Loucy (cell line): ENCODE measurements at regions not wholly inside any gene's neighbourhood (a gene's known extent, or its start where the extent isn't known, plus 50 kb on each side); places are given as distances from the start of the nearest gene placed in this dataset.

Source experiments
- H2AFZ ChIP-seq: fragments of 200-600 bp; sonication (generic); 2 replicates; pipeline ENCODE4 v1.6.0; 2016; ENCODE audit warnings: antibody characterized with exemption, mild to moderate bottlenecking, low read length, moderate library complexity
- H3F3A ChIP-seq: fragments of 200-600 bp; 2 replicates; pipeline ENCODE4 v1.6.0; 2016; ENCODE audit warnings: antibody characterized with exemption, low read depth, mild to moderate bottlenecking
- H3K27me3 ChIP-seq: fragments of 200-600 bp; sonication (generic); 2 replicates; pipeline ENCODE4 v1.6.1; 2014; ENCODE audit warnings: low read length, mild to moderate bottlenecking; ENCODE audit not compliant: insufficient read depth, poor library complexity, severe bottlenecking
- H3K36me3 ChIP-seq: fragments of 200-600 bp; sonication (generic); 2 replicates; pipeline ENCODE4 v1.6.1; 2016; ENCODE audit warnings: low read length; ENCODE audit not compliant: insufficient read depth
- H3K4me1 ChIP-seq: fragments of 200-600 bp; sonication (generic); 2 replicates; pipeline ENCODE4 v1.5.1; 2014; ENCODE audit warnings: low read length, mild to moderate bottlenecking; ENCODE audit not compliant: insufficient read depth, poor library complexity, severe bottlenecking
- H3K4me2 ChIP-seq: fragments of 200-600 bp; sonication (generic); 2 replicates; pipeline ENCODE4 v1.6.0; 2014; ENCODE audit warnings: antibody characterized with exemption, low read length, low read depth, mild to moderate bottlenecking; ENCODE audit not compliant: poor library complexity, severe bottlenecking
- H3K4me3 ChIP-seq: fragments of 200-600 bp; sonication (generic); 2 replicates; pipeline ENCODE4 v1.5.1; 2014; ENCODE audit warnings: low read length, mild to moderate bottlenecking, mixed read lengths; ENCODE audit not compliant: poor library complexity, severe bottlenecking
- H3K79me2 ChIP-seq: fragments of 200-600 bp; sonication (generic); 2 replicates; pipeline ENCODE4 v1.6.1; 2014; ENCODE audit warnings: low read length; ENCODE audit not compliant: insufficient read depth
- H3K9ac ChIP-seq: fragments of 200-600 bp; sonication (generic); 2 replicates; pipeline ENCODE4 v1.6.0; 2014; ENCODE audit warnings: mild to moderate bottlenecking, low read depth, low read length, moderate library complexity; ENCODE audit not compliant: poor library complexity, severe bottlenecking
- H3K9me2 ChIP-seq: fragments of 200-600 bp; sonication (generic); replicated peaks from 2 replicates; pipeline ENCODE4 v1.6.1; 2016; ENCODE audit warnings: low read depth, low read length, mixed read lengths
- H3K9me3 ChIP-seq: fragments of 200-600 bp; sonication (generic); 2 replicates; pipeline ENCODE4 v1.6.1; 2014; ENCODE audit warnings: mild to moderate bottlenecking, antibody characterized with exemption, low read length, low read depth; ENCODE audit not compliant: insufficient read depth
- H4K20me1 ChIP-seq: fragments of 200-600 bp; sonication (generic); 2 replicates; pipeline ENCODE4 v1.6.0; 2014; ENCODE audit warnings: antibody characterized with exemption, low read length, mild to moderate bottlenecking; ENCODE audit not compliant: insufficient read depth, poor library complexity, severe bottlenecking
- EZH2phosphoT487 ChIP-seq: fragments of 200-600 bp; IDR thresholded peaks from 2 replicates; pipeline ENCODE4 v1.6.1; 2018; ENCODE audit warnings: antibody characterized with exemption, mild to moderate bottlenecking, moderate library complexity, borderline replicate concordance
- TF ChIP-seq, protein P1 (sequence below): fragments of 200-600 bp; sonication (generic); conservative IDR thresholded peaks from 2 replicates; pipeline ENCODE4 v1.5.1; 2014; ENCODE audit warnings: mild to moderate bottlenecking, antibody characterized with exemption, low read length

DNA sequence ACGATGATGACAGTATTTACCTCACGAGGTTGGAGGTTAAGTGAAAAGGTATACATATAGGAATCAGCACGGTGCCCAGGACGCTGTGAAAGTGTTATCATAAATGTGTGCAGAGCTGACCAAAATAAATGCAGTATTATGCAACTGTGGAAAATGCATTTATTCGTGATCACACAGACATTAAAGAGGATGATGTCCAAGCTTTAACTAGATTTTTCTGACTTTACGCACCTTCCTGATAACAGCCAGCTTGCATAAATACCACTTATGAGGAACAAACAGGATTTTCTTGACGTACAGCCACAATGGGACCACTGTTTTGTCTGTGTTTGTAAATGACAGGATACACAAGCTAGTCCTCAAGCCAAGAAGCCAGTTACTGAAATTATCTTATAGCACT, 71.4 kb upstream of the ATP10B start:
- no peak overlapping the region for H3K4me3 ChIP-seq
- no peak overlapping the region for H2AFZ ChIP-seq
- no peaks in the 10 kb centered on the region for H3K9me2 ChIP-seq
- H3K79me2 ChIP-seq: no peaks in the 10 kb centered on the region
- H4K20me1 ChIP-seq: no peaks in the 10 kb centered on the region
- H3K27me3 ChIP-seq: no peaks in the 10 kb centered on the region
- TF ChIP-seq, protein P1, sequence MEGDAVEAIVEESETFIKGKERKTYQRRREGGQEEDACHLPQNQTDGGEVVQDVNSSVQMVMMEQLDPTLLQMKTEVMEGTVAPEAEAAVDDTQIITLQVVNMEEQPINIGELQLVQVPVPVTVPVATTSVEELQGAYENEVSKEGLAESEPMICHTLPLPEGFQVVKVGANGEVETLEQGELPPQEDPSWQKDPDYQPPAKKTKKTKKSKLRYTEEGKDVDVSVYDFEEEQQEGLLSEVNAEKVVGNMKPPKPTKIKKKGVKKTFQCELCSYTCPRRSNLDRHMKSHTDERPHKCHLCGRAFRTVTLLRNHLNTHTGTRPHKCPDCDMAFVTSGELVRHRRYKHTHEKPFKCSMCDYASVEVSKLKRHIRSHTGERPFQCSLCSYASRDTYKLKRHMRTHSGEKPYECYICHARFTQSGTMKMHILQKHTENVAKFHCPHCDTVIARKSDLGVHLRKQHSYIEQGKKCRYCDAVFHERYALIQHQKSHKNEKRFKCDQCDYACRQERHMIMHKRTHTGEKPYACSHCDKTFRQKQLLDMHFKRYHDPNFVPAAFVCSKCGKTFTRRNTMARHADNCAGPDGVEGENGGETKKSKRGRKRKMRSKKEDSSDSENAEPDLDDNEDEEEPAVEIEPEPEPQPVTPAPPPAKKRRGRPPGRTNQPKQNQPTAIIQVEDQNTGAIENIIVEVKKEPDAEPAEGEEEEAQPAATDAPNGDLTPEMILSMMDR: no peak
- no peak for TF ChIP-seq EZH2phosphoT487
- H3K4me1 ChIP-seq: no peaks in the 10 kb centered on the region
- H3K9ac ChIP-seq: no peak overlapping the region
- H3K9me3 ChIP-seq: no peaks in the 10 kb centered on the region
- no peaks in the 10 kb centered on the region for H3F3A ChIP-seq
- H3K36me3 ChIP-seq: no peaks in the 10 kb centered on the region
- no peak overlapping the region for H3K4me2 ChIP-seq

DNA sequence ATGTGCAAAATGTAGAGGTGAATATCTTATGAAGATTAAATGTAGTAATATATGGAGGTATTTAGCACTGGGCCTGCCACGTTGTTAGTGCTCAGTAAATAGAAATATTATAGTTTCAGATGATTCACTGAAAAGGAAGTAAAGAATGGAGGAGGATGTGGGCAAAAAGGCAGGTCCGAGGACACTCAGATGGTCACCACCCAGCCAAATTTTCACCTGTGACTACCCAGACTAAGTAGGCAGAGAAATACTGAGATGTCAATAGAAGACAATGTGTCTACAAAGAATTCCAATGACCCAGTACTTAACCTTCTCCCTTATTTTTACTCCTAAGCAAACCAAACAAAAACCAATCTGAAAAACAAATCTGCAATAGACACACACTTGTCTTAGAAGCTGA, 70.3 kb upstream of the ATP10B start:
- Histone ChIP-seq H3K79me2 (no peaks in the 10 kb centered on the region), H2AFZ (no peak overlapping the region), H3K27me3 (no peaks in the 10 kb centered on the region), H3K36me3 (no peaks in the 10 kb centered on the region), H3K4me3 (no peak overlapping the region), H3K4me1 (no peaks in the 10 kb centered on the region), H3F3A (no peaks in the 10 kb centered on the region), H3K4me2 (no peak overlapping the region), H3K9ac (no peak overlapping the region), H4K20me1 (no peaks in the 10 kb centered on the region), H3K9me3 (no peaks in the 10 kb centered on the region), H3K9me2 (no peaks in the 10 kb centered on the region)
- TF ChIP-seq, protein P1: no peak
- no peak for TF ChIP-seq EZH2phosphoT487

DNA sequence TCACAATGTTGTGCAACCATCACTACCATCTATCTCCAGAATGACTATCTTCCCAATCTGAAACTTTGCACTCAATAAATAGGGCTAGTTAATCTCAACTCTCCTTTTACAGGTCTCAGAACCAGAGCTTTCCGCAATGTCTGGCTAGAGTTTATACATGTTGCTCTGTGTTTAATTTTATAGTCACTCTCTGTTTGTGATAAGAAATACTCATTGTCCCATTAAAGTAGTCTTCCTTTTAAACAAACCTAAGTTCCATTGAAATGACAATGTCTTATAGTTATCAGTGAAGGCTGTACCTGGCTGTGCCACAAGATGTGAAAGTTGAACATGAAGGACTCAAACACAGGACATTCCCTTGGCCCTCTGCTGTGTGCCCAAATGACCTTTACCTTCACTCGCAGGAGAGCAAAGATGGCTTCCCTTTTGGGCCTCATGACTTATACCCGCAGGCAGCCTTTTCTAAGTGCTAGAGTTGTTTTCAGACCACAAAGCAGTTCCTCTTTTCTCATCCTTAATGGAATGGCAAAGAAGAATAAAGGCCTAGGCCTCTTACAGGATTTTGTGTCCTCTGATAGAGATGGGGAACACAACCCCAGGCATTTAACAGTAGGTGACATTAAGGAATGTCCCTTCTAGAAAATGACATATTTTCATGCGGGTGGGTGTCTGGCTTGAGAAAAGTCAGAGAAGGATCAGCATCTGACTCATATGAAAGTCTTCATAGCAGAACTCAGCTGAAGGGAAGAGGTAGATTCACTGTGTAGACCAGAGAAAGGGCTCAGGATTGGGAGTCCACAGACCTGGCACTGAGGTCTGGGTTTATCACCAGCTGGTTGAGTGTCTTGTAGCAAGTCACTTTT, 69.6 kb upstream of the ATP10B start:
- no peak for TF ChIP-seq EZH2phosphoT487
- TF ChIP-seq, protein P1: no peak
- no peaks in the 10 kb centered on the region for H3K4me1 ChIP-seq
- H4K20me1 ChIP-seq: no peaks in the 10 kb centered on the region
- no peaks in the 10 kb centered on the region for H3F3A ChIP-seq
- H3K9me3 ChIP-seq: no peaks in the 10 kb centered on the region
- no peaks in the 10 kb centered on the region for H3K36me3 ChIP-seq
- no peak overlapping the region for H2AFZ ChIP-seq
- no peaks in the 10 kb centered on the region for H3K9me2 ChIP-seq
- H3K27me3 ChIP-seq: no peaks in the 10 kb centered on the region
- no peak overlapping the region for H3K4me3 ChIP-seq
- no peaks in the 10 kb centered on the region for H3K79me2 ChIP-seq
- H3K9ac ChIP-seq: no peak overlapping the region
- no peak overlapping the region for H3K4me2 ChIP-seq
